GM10266 (cell line): ENCODE measurements at regions not wholly inside any gene's neighbourhood (a gene's known extent, or its start where the extent isn't known, plus 50 kb on each side); places are given as distances from the start of the nearest gene placed in this dataset.

Source experiments
- DNase-seq: peaks from one replicate; pipeline ENCODE4 v3.0.0; 2012; ENCODE audit errors: extremely low spot score
- CTCF ChIP-seq: IDR thresholded peaks from 2 replicates; pipeline ENCODE4 v1.5.1; 2012; ENCODE audit warnings: mild to moderate bottlenecking, low read depth; ENCODE audit not compliant: control insufficient read depth, insufficient read depth; ENCODE audit errors: missing control alignments

- DNase-seq = no peak
- TF ChIP-seq CTCF = no peak
Observed at GRCh38 chr2:220175967-220176366, 548.5 kb downstream of the SLC4A3 start.

GRCh38 chr2:220178991-220179695, 551.7 kb downstream of the SLC4A3 start:
- TF ChIP-seq CTCF = no peak
- DNase-seq = no peak

- TF ChIP-seq CTCF = no peak
- DNase-seq = no peak
Observed at GRCh38 chr2:220181165-220181564, 553.7 kb downstream of the SLC4A3 start.

- TF ChIP-seq CTCF = no peak
Observed at GRCh38 chr2:220182790-220183189, 555.4 kb downstream of the SLC4A3 start.

GRCh38 chr2:220185766-220186305, 558.4 kb downstream of the SLC4A3 start:
- no peak for DNase-seq
- TF ChIP-seq CTCF = no peak

More at GRCh38 chr2:220182790-220183189, 555.4 kb downstream of the SLC4A3 start:
- no peak for DNase-seq

- no peak for TF ChIP-seq CTCF
- DNase-seq = no peak
Observed at GRCh38 chr2:220188031-220188430, 560.6 kb downstream of the SLC4A3 start.

- TF ChIP-seq CTCF = no peak
- no peak for DNase-seq
Observed at GRCh38 chr2:220191031-220191430, 563.6 kb downstream of the SLC4A3 start.
